Sigmoid colon (tissue), 6 donors: ENCODE measurements at regions not wholly inside any gene's neighbourhood (a gene's known extent, or its start where the extent isn't known, plus 50 kb on each side); places are given as distances from the start of the nearest gene placed in this dataset.

ENCODE experiments used
- DNase-seq: peaks from one replicate; pipeline ENCODE4 v3.0.0-alpha.2; 2019
- H3K27ac ChIP-seq, 4 donors: fragments of 200-600 bp; sonication (generic); one replicate each; pipeline ENCODE4 v1.5.1; 2016 to 2019; ENCODE audit warnings: mild to moderate bottlenecking in 1 of 4
- H3K27me3 ChIP-seq, 3 donors: fragments of 200-600 bp; sonication (generic); one replicate each; pipeline ENCODE4 v1.5.1; 2019; ENCODE audit warnings: mild to moderate bottlenecking in 1 of 3
- H3K36me3 ChIP-seq, 4 donors: fragments of 200-600 bp; sonication (generic); one replicate each; pipeline ENCODE4 v1.5.1; 2016 to 2019
- H3K4me1 ChIP-seq, 4 donors: fragments of 200-600 bp; sonication (generic); one replicate each; pipeline ENCODE4 v1.5.1; 2017 to 2019
- H3K4me3 ChIP-seq, 4 donors: fragments of 200-600 bp; sonication (generic); one replicate each; pipeline ENCODE4 v1.5.1; 2017 to 2019; ENCODE audit warnings: mild to moderate bottlenecking in 2 of 4, moderate library complexity in 1 of 4
- H3K9me3 ChIP-seq, 4 donors: fragments of 200-600 bp in 3 of 4; sonication (generic) in 3 of 4; one replicate each; pipeline versions ENCODE4 v1.5.1 to v1.6.1; 2013 to 2019
- EP300 ChIP-seq, 4 donors: sonication (generic); formaldehyde crosslinking; IDR thresholded peaks; one replicate each; pipeline ENCODE4 v1.6.1; 2017; ENCODE audit warnings: antibody characterized with exemption in 4 of 4
- POLR2A ChIP-seq, 2 donors: fragments of 450-650 bp; IDR thresholded peaks; one replicate each; pipeline ENCODE4 v1.6.1; 2016; ENCODE audit warnings: antibody characterized with exemption in 2 of 2, mild to moderate bottlenecking in 2 of 2, moderate library complexity in 2 of 2
- POLR2AphosphoS5 ChIP-seq, 4 donors: sonication (generic); formaldehyde crosslinking; IDR thresholded peaks; one replicate each; pipeline ENCODE4 v1.6.1; 2017; ENCODE audit warnings: antibody characterized with exemption in 4 of 4
- WGBS, 2 donors: extraction: QIAGEN DNeasy Blood & Tissue Kit; methylation state at CpG; one replicate each; pipeline ENCODE4 v1.1.7; 2013; 5-methylcytosine and 5-hydroxymethylcytosine counted together
- intact Hi-C: fragments of 100-400 bp; cut with DNase I; formaldehyde crosslinking; loops from one replicate; pipeline ENCODE4 v1.15.1; 2023
- TF ChIP-seq, protein P1 (sequence below), 4 experiments: fragments of 450-650 bp in 3 of 4; fragments of 200-600 bp in 1 of 4; IDR thresholded peaks; one replicate each; pipeline ENCODE4 v1.5.1; 2016 to 2019; ENCODE audit warnings: antibody characterized with exemption in 4 of 4, mild to moderate bottlenecking in 3 of 4, moderate library complexity in 2 of 4
- donor health status: healthy with polysubstance abuse.
- donor health status: healthy.

DNA sequence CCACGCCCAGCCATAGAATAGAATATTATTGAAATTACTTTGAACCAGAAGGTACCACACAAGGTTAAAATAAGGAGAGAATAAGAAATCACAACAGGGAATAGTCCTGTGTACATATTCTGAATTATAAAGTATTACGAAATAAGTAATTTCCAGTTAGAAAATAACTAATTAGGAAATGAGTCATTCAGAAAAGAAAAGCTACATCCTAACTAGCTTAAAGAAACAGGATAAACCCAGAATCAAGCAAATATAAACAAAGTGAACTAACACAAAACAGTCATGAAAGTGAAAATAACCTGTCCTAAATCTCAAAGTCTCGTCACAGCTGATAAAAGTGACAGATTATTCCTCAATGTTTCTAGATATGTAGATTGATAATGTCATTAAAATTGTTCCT is 74.8 kb upstream of the NEBL start:
- WGBS, 2 donors, result 79 to 84% methylated on average over 3 of the region's 3 CpGs
- H3K9me3 ChIP-seq, result no peaks in the 10 kb centered on the region
- H3K27ac ChIP-seq, result no peak overlapping the region
- H3K27me3 ChIP-seq, result no peaks in the 10 kb centered on the region
- no peaks in the 10 kb centered on the region for H3K36me3 ChIP-seq
- intact Hi-C loops, result no loop called here
- no peak overlapping the region for H3K4me3 ChIP-seq
- no peaks in the 10 kb centered on the region for H3K4me1 ChIP-seq
- no peak for DNase-seq
- no peak for TF ChIP-seq POLR2AphosphoS5 (IDR thresholded peaks at IDR 0.05)
- TF ChIP-seq, protein P1, sequence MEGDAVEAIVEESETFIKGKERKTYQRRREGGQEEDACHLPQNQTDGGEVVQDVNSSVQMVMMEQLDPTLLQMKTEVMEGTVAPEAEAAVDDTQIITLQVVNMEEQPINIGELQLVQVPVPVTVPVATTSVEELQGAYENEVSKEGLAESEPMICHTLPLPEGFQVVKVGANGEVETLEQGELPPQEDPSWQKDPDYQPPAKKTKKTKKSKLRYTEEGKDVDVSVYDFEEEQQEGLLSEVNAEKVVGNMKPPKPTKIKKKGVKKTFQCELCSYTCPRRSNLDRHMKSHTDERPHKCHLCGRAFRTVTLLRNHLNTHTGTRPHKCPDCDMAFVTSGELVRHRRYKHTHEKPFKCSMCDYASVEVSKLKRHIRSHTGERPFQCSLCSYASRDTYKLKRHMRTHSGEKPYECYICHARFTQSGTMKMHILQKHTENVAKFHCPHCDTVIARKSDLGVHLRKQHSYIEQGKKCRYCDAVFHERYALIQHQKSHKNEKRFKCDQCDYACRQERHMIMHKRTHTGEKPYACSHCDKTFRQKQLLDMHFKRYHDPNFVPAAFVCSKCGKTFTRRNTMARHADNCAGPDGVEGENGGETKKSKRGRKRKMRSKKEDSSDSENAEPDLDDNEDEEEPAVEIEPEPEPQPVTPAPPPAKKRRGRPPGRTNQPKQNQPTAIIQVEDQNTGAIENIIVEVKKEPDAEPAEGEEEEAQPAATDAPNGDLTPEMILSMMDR (IDR thresholded peaks at IDR 0.05), result no peak
- no peak for TF ChIP-seq EP300 (IDR thresholded peaks at IDR 0.05)
- TF ChIP-seq POLR2A (IDR thresholded peaks at IDR 0.05), result no peak

DNA sequence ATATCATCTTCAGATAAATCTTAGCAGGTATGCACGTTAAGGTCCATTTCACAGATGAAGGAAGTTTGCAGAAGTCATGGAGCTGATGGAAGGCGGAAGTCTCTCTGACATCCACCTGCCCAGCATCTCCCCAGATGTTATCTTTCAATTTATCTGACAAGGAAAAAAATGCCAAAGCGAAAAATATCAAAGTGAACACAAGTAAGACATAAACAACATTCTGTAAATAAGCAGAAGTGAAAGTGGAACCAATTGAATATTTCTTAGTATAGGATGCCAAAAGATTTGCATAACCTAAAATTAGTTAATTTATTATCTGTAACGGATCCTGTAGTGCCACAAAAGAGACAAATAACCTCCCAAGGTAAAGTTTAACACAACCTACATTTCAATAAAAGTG is 73.6 kb upstream of the NEBL start:
- Histone ChIP-seq H3K9me3 (no peaks in the 10 kb centered on the region), H3K27me3 (no peaks in the 10 kb centered on the region), H3K36me3 (no peaks in the 10 kb centered on the region), H3K4me3 (no peak overlapping the region), H3K27ac (no peak overlapping the region), H3K4me1 (no peaks in the 10 kb centered on the region)
- TF ChIP-seq POLR2AphosphoS5 (IDR thresholded peaks at IDR 0.05) (no peak), EP300 (IDR thresholded peaks at IDR 0.05) (no peak), POLR2A (IDR thresholded peaks at IDR 0.05) (no peak)
- TF ChIP-seq, protein P1 (IDR thresholded peaks at IDR 0.05), result no peak
- no peak for DNase-seq
- intact Hi-C loops, result no loop called here
- 71 to 78% methylated on average over 4 of the region's 4 CpGs for WGBS, 2 donors

DNA sequence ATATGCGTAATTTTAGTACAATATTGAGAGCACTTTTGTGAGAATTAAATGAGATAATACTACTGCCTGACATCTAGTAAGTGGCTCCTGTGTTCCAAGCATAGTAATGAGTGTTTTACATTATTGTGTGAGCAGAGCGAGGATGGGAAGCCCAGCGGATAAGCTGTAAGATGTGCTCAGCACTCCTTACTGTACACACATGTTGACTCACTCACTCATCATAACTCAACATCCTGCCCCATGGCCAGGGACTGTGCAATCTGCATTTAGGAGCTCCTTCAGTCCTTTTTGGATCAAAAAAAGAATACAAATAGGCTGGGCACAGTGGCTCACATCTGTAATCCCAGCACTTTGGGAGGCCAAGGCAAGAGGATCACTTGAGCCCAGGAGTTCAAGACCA is 72.9 kb upstream of the NEBL start:
- no peak for DNase-seq

DNA sequence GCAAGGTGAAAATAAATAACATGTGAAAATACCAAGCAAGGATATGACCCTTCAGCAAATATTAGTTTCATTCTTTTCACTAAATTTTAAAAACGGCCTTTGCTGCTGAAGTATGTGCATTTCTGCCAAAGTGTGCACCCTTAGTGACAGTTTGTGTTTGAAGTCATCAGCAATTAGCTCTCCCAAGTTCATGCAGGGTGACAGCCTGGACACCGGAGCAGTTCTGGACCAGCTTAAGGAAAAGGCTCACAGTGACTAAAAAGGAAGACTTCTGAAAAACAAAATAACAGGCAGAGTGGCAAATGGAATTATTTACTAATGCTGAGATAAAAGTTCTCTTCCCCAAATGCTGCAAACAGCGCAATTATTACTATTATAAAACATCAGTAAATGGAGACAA is 69.3 kb upstream of the NEBL start:
- no peak overlapping the region for H3K27ac ChIP-seq
- H3K27me3 ChIP-seq, result no peaks in the 10 kb centered on the region
- no peak overlapping the region for H3K4me3 ChIP-seq
- intact Hi-C loops, result no loop called here
- H3K4me1 ChIP-seq, result no peaks in the 10 kb centered on the region
- 86 to 93% methylated on average over 3 of the region's 3 CpGs for WGBS, 2 donors
- no peaks in the 10 kb centered on the region for H3K9me3 ChIP-seq
- H3K36me3 ChIP-seq, result no peaks in the 10 kb centered on the region
- no peak for DNase-seq
- TF ChIP-seq POLR2AphosphoS5 (IDR thresholded peaks at IDR 0.05) (no peak), POLR2A (IDR thresholded peaks at IDR 0.05) (no peak), EP300 (IDR thresholded peaks at IDR 0.05) (no peak)
- TF ChIP-seq, protein P1 (IDR thresholded peaks at IDR 0.05), result no peak

More for the DNA sequence above, 72.9 kb upstream of the NEBL start:
- WGBS, 2 donors, result 96% methylated on average over 3 of the region's 3 CpGs
- Histone ChIP-seq H3K4me1 (no peaks in the 10 kb centered on the region), H3K36me3 (no peaks in the 10 kb centered on the region), H3K4me3 (no peak overlapping the region), H3K27ac (no peak overlapping the region), H3K27me3 (no peaks in the 10 kb centered on the region), H3K9me3 (no peaks in the 10 kb centered on the region)
- TF ChIP-seq EP300 (IDR thresholded peaks at IDR 0.05) (no peak), POLR2A (IDR thresholded peaks at IDR 0.05) (no peak), POLR2AphosphoS5 (IDR thresholded peaks at IDR 0.05) (no peak)
- TF ChIP-seq, protein P1 (IDR thresholded peaks at IDR 0.05), result no peak
- intact Hi-C loops, result no loop called here
